ENCODE measurements at regions not wholly inside any gene's neighbourhood (a gene's known extent, or its start where the extent isn't known, plus 50 kb on each side); places are given as distances from the start of the nearest gene placed in this dataset.

GRCh38 chr15:39018966-39019365, 454.4 kb upstream of the RASGRP1 start:
- DNase-seq, result no peak
- Histone ChIP-seq H2BK12ac (ENCODE audit: low read length) (no peak overlapping the region), H3K27ac (ENCODE audit: low read depth, low read length) (no peak overlapping the region), H3K9me3 (ENCODE audit: insufficient read depth, low read depth, low read length) (no peaks in the 10 kb centered on the region), H3K18ac (ENCODE audit: low read length) (no peak overlapping the region), H2BK120ac (ENCODE audit: insufficient read depth, low read length, poor library complexity) (no peak overlapping the region), H3K14ac (ENCODE audit: low read length) (no peak overlapping the region), H3K79me2 (ENCODE audit: control insufficient read depth, insufficient read depth, low read length, poor library complexity) (no peaks in the 10 kb centered on the region), H3K4me3 (ENCODE audit: low read depth, low read length) (no peak overlapping the region), H3K4me1 (ENCODE audit: control insufficient read depth in 1 of 2, insufficient read depth in 2 of 2, low read length in 2 of 2) (no peaks in the 10 kb centered on the region), H2AK5ac (ENCODE audit: low read length) (no peak overlapping the region), H4K91ac (ENCODE audit: low read depth, low read length) (no peak overlapping the region), H3K36me3 (ENCODE audit: control insufficient read depth in 1 of 2, insufficient read depth in 2 of 2, low read length in 2 of 2) (no peaks in the 10 kb centered on the region), H3K27me3 (ENCODE audit: insufficient read depth, low read length) (no peaks in the 10 kb centered on the region), H2AFZ (ENCODE audit: insufficient read depth, low read length, poor library complexity) (no peak overlapping the region), H2BK5ac (ENCODE audit: low read depth, low read length, poor library complexity) (no peak overlapping the region), H4K12ac (ENCODE audit: low read depth, low read length) (no peak overlapping the region), H3K23ac (ENCODE audit: low read length) (no peak overlapping the region), H3K79me1 (ENCODE audit: low read length) (no peaks in the 10 kb centered on the region), H3K4ac (ENCODE audit: low read depth, low read length) (no peak overlapping the region), H4K8ac (ENCODE audit: low read depth, low read length) (no peak overlapping the region), H3K9ac (ENCODE audit: low read length) (no peak overlapping the region), H3K4me2 (ENCODE audit: low read length) (no peak overlapping the region)
- WGBS (ENCODE audit: extremely low coverage, insufficient coverage, insufficient read length), result no CpG with 5 or more reads among the region's 4 CpGs

GRCh38 chr15:39021341-39021740, 456.7 kb upstream of the RASGRP1 start:
- no peak overlapping the region for H3K4me2 ChIP-seq (ENCODE audit: low read length)
- no CpG with 5 or more reads among the region's 2 CpGs for WGBS (ENCODE audit: extremely low coverage, insufficient coverage, insufficient read length)
- no peak overlapping the region for H2BK12ac ChIP-seq (ENCODE audit: low read length)

GRCh38 chr15:39022532-39023305, 458.1 kb upstream of the RASGRP1 start:
- no peaks in the 10 kb centered on the region for H3K79me1 ChIP-seq (ENCODE audit: low read length)
- no peak overlapping the region for H3K27ac ChIP-seq (ENCODE audit: low read depth, low read length)
- H3K4me1 ChIP-seq (ENCODE audit: control insufficient read depth in 1 of 2, insufficient read depth in 2 of 2, low read length in 2 of 2), result no peaks in the 10 kb centered on the region
- no peak overlapping the region for H4K91ac ChIP-seq (ENCODE audit: low read depth, low read length)
- no peak for DNase-seq
- no peak overlapping the region for H3K4me2 ChIP-seq (ENCODE audit: low read length)
- H3K9me3 ChIP-seq (ENCODE audit: insufficient read depth, low read depth, low read length), result no peaks in the 10 kb centered on the region
- H3K9ac ChIP-seq (ENCODE audit: low read length), result no peak overlapping the region
- H2BK5ac ChIP-seq (ENCODE audit: low read depth, low read length, poor library complexity), result no peak overlapping the region
- no peak overlapping the region for H4K12ac ChIP-seq (ENCODE audit: low read depth, low read length)
- no peak overlapping the region for H2BK12ac ChIP-seq (ENCODE audit: low read length)
- no peaks in the 10 kb centered on the region for H3K36me3 ChIP-seq (ENCODE audit: control insufficient read depth in 1 of 2, insufficient read depth in 2 of 2, low read length in 2 of 2)
- H3K14ac ChIP-seq (ENCODE audit: low read length), result no peak overlapping the region
- H2BK120ac ChIP-seq (ENCODE audit: insufficient read depth, low read length, poor library complexity), result no peak overlapping the region
- no CpG with 5 or more reads among the region's 4 CpGs for WGBS (ENCODE audit: extremely low coverage, insufficient coverage, insufficient read length)
- H3K4me3 ChIP-seq (ENCODE audit: low read depth, low read length), result no peak overlapping the region
- H4K8ac ChIP-seq (ENCODE audit: low read depth, low read length), result no peak overlapping the region
- no peak overlapping the region for H2AFZ ChIP-seq (ENCODE audit: insufficient read depth, low read length, poor library complexity)
- no peak overlapping the region for H3K23ac ChIP-seq (ENCODE audit: low read length)
- no peaks in the 10 kb centered on the region for H3K79me2 ChIP-seq (ENCODE audit: control insufficient read depth, insufficient read depth, low read length, poor library complexity)
- no peak overlapping the region for H3K18ac ChIP-seq (ENCODE audit: low read length)
- H2AK5ac ChIP-seq (ENCODE audit: low read length), result no peak overlapping the region
- no peaks in the 10 kb centered on the region for H3K27me3 ChIP-seq (ENCODE audit: insufficient read depth, low read length)
- H3K4ac ChIP-seq (ENCODE audit: low read depth, low read length), result no peak overlapping the region

More at GRCh38 chr15:39021341-39021740, 456.7 kb upstream of the RASGRP1 start:
- Histone ChIP-seq H3K9me3 (ENCODE audit: insufficient read depth, low read depth, low read length) (no peaks in the 10 kb centered on the region), H4K91ac (ENCODE audit: low read depth, low read length) (no peak overlapping the region), H3K9ac (ENCODE audit: low read length) (no peak overlapping the region), H3K4me1 (ENCODE audit: control insufficient read depth in 1 of 2, insufficient read depth in 2 of 2, low read length in 2 of 2) (no peaks in the 10 kb centered on the region), H3K23ac (ENCODE audit: low read length) (no peak overlapping the region), H4K12ac (ENCODE audit: low read depth, low read length) (no peak overlapping the region), H3K36me3 (ENCODE audit: control insufficient read depth in 1 of 2, insufficient read depth in 2 of 2, low read length in 2 of 2) (no peaks in the 10 kb centered on the region), H3K79me1 (ENCODE audit: low read length) (no peaks in the 10 kb centered on the region), H3K4me3 (ENCODE audit: low read depth, low read length) (no peak overlapping the region), H4K8ac (ENCODE audit: low read depth, low read length) (no peak overlapping the region), H3K27ac (ENCODE audit: low read depth, low read length) (no peak overlapping the region), H3K18ac (ENCODE audit: low read length) (no peak overlapping the region), H2BK120ac (ENCODE audit: insufficient read depth, low read length, poor library complexity) (no peak overlapping the region), H3K79me2 (ENCODE audit: control insufficient read depth, insufficient read depth, low read length, poor library complexity) (no peaks in the 10 kb centered on the region), H3K27me3 (ENCODE audit: insufficient read depth, low read length) (no peaks in the 10 kb centered on the region), H3K4ac (ENCODE audit: low read depth, low read length) (no peak overlapping the region), H2BK5ac (ENCODE audit: low read depth, low read length, poor library complexity) (no peak overlapping the region), H2AK5ac (ENCODE audit: low read length) (no peak overlapping the region), H2AFZ (ENCODE audit: insufficient read depth, low read length, poor library complexity) (no peak overlapping the region), H3K14ac (ENCODE audit: low read length) (no peak overlapping the region)
- DNase-seq, result no peak

- H3K4me1 ChIP-seq (ENCODE audit: control insufficient read depth in 1 of 2, insufficient read depth in 2 of 2, low read length in 2 of 2), result no peaks in the 10 kb centered on the region
- H2BK12ac ChIP-seq (ENCODE audit: low read length), result no peak overlapping the region
- H3K79me2 ChIP-seq (ENCODE audit: control insufficient read depth, insufficient read depth, low read length, poor library complexity), result no peaks in the 10 kb centered on the region
- no peak overlapping the region for H3K14ac ChIP-seq (ENCODE audit: low read length)
- no peak overlapping the region for H4K91ac ChIP-seq (ENCODE audit: low read depth, low read length)
- no CpG with 5 or more reads among the region's 4 CpGs for WGBS (ENCODE audit: extremely low coverage, insufficient coverage, insufficient read length)
- no peak for DNase-seq
- H2BK120ac ChIP-seq (ENCODE audit: insufficient read depth, low read length, poor library complexity), result no peak overlapping the region
- H2BK5ac ChIP-seq (ENCODE audit: low read depth, low read length, poor library complexity), result no peak overlapping the region
- H2AK5ac ChIP-seq (ENCODE audit: low read length), result no peak overlapping the region
- H3K4me2 ChIP-seq (ENCODE audit: low read length), result no peak overlapping the region
- H3K27me3 ChIP-seq (ENCODE audit: insufficient read depth, low read length), result no peaks in the 10 kb centered on the region
- H3K9me3 ChIP-seq (ENCODE audit: insufficient read depth, low read depth, low read length), result no peaks in the 10 kb centered on the region
- H3K36me3 ChIP-seq (ENCODE audit: control insufficient read depth in 1 of 2, insufficient read depth in 2 of 2, low read length in 2 of 2), result no peaks in the 10 kb centered on the region
- H4K12ac ChIP-seq (ENCODE audit: low read depth, low read length), result no peak overlapping the region
- H4K8ac ChIP-seq (ENCODE audit: low read depth, low read length), result no peak overlapping the region
- no peak overlapping the region for H3K9ac ChIP-seq (ENCODE audit: low read length)
- no peak overlapping the region for H3K18ac ChIP-seq (ENCODE audit: low read length)
- H3K23ac ChIP-seq (ENCODE audit: low read length), result no peak overlapping the region
- no peak overlapping the region for H3K4me3 ChIP-seq (ENCODE audit: low read depth, low read length)
- no peak overlapping the region for H3K27ac ChIP-seq (ENCODE audit: low read depth, low read length)
- no peak overlapping the region for H2AFZ ChIP-seq (ENCODE audit: insufficient read depth, low read length, poor library complexity)
- no peak overlapping the region for H3K4ac ChIP-seq (ENCODE audit: low read depth, low read length)
- no peaks in the 10 kb centered on the region for H3K79me1 ChIP-seq (ENCODE audit: low read length)
Observed at GRCh38 chr15:39025321-39025720, 460.7 kb upstream of the RASGRP1 start.

Data from trophoblast cell (in vitro differentiated cells and primary cell).